ENCODE measurements at regions not wholly inside any gene's neighbourhood (a gene's known extent, or its start where the extent isn't known, plus 50 kb on each side); places are given as distances from the start of the nearest gene placed in this dataset.

DNA sequence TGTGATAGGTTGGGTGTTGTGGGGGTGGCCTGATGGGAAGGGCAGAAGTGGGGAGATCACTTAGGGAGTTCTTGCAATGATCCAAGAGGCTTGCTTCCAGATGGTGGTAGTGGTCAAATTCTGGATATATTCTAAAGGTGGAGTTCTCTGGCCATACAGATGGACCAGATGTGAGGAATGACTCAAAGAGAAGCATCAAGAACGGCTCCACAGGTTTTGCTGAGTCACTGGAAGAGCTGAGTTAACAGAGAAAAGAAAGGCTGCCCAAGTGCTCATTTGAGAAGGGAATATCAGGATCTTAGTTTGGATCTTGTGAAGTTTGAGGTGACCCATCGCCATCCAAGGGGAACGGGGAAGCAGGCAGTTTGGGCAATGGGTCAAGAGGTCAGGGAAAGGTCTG, 192.9 kb upstream of the GALNT2 start:
- TF ChIP-seq EZH2phosphoT487 (IDR thresholded peaks at IDR 0.05; ENCODE audit: insufficient read depth, low read depth) (no peak), EZH2 (IDR thresholded peaks at IDR 0.05; ENCODE audit: insufficient read depth, poor library complexity, severe bottlenecking) (no peak)

Data from GM23248 (cell line).